ENCODE measurements at regions not wholly inside any gene's neighbourhood (a gene's known extent, or its start where the extent isn't known, plus 50 kb on each side); places are given as distances from the start of the nearest gene placed in this dataset.

DNA sequence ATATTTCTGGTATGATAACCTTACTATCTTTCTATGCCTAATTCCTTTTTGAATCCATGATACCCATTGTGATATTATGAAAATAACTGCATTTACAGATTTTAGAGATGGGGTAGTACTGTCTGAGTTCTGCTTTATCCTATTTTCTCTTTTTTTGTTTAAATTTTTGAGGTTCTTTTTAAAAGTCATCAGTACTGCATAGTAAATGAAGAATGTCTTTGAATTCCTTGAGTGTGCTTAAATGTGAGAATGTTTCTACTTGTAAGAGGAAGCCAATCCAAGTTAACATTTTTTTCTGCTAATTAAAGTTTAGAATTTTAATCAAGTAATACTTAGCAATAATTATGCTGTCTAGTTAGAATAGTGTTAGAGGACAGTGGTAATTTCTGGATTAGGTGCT is 474.6 kb downstream of the PCNX1 start:
- TF ChIP-seq, protein P1, sequence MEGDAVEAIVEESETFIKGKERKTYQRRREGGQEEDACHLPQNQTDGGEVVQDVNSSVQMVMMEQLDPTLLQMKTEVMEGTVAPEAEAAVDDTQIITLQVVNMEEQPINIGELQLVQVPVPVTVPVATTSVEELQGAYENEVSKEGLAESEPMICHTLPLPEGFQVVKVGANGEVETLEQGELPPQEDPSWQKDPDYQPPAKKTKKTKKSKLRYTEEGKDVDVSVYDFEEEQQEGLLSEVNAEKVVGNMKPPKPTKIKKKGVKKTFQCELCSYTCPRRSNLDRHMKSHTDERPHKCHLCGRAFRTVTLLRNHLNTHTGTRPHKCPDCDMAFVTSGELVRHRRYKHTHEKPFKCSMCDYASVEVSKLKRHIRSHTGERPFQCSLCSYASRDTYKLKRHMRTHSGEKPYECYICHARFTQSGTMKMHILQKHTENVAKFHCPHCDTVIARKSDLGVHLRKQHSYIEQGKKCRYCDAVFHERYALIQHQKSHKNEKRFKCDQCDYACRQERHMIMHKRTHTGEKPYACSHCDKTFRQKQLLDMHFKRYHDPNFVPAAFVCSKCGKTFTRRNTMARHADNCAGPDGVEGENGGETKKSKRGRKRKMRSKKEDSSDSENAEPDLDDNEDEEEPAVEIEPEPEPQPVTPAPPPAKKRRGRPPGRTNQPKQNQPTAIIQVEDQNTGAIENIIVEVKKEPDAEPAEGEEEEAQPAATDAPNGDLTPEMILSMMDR (IDR thresholded peaks at IDR 0.05) = no peak
- TF ChIP-seq POLR2A (IDR thresholded peaks at IDR 0.05) = no peak

Measured in lower leg skin (tissue), 3 donors.